ENCODE measurements at regions not wholly inside any gene's neighbourhood (a gene's known extent, or its start where the extent isn't known, plus 50 kb on each side); places are given as distances from the start of the nearest gene placed in this dataset.

GRCh38 chr1:234884701-234885100 is 243.9 kb downstream of the TOMM20 start:
- no peak for DNase-seq

GRCh38 chr1:234884006-234884405 is 244.6 kb downstream of the TOMM20 start:
- DNase-seq, result no peak

- DNase-seq, result no peak
Observed at GRCh38 chr1:234882898-234883297, 245.7 kb downstream of the TOMM20 start.

GRCh38 chr1:234881893-234882771 is 246.5 kb downstream of the TOMM20 start:
- peak; percentile 69 for DNase-seq

- no peak for DNase-seq
Observed at GRCh38 chr1:234879147-234880080, 249.2 kb downstream of the TOMM20 start.

GRCh38 chr1:234878288-234878687 is 250.3 kb downstream of the TOMM20 start:
- no peak for DNase-seq

- no peak for DNase-seq
Observed at GRCh38 chr1:234877761-234878160, 250.9 kb downstream of the TOMM20 start.

GRCh38 chr1:234875953-234876855 is 252.4 kb downstream of the TOMM20 start:
- peak; percentile 71 for DNase-seq

GRCh38 chr1:234875328-234875952 is 253.2 kb downstream of the TOMM20 start:
- no peak for DNase-seq

- DNase-seq, result no peak
Observed at GRCh38 chr1:234874291-234875288, 254.0 kb downstream of the TOMM20 start.

- DNase-seq, result no peak
Observed at GRCh38 chr1:234871710-234872271, 256.8 kb downstream of the TOMM20 start.

GRCh38 chr1:234871039-234871709 is 257.5 kb downstream of the TOMM20 start:
- DNase-seq, result no peak

GRCh38 chr1:234870020-234870981 is 258.3 kb downstream of the TOMM20 start:
- no peak for DNase-seq

- no peak for DNase-seq
Observed at GRCh38 chr1:234869182-234870019, 259.2 kb downstream of the TOMM20 start.

GRCh38 chr1:234868296-234869147 is 258.5 kb upstream of the IRF2BP2 start:
- DNase-seq, result no peak

Measured in renal pelvis (tissue), 1 donor.